ENCODE measurements at regions not wholly inside any gene's neighbourhood (a gene's known extent, or its start where the extent isn't known, plus 50 kb on each side); places are given as distances from the start of the nearest gene placed in this dataset.
"Not testable (repeated sequence)": the region's sequence is repeated elsewhere in the genome, so short reads cannot be mapped to it uniquely, and the experiment has no call there.

- DNase-seq; H3K4me1 ChIP-seq; intact Hi-C loops (cut with DNase I); H3K9ac ChIP-seq (ENCODE audit: low read depth in 2 of 2, low read length in 2 of 2); H3K4me3 ChIP-seq; H3K36me3 ChIP-seq; H3K27ac ChIP-seq; H3K27me3 ChIP-seq; H3K9me3 ChIP-seq: not testable (repeated sequence)
Measured at GRCh38 chr19:21668072-21668773, 99.2 kb downstream of the ZNF100 start.

DNA sequence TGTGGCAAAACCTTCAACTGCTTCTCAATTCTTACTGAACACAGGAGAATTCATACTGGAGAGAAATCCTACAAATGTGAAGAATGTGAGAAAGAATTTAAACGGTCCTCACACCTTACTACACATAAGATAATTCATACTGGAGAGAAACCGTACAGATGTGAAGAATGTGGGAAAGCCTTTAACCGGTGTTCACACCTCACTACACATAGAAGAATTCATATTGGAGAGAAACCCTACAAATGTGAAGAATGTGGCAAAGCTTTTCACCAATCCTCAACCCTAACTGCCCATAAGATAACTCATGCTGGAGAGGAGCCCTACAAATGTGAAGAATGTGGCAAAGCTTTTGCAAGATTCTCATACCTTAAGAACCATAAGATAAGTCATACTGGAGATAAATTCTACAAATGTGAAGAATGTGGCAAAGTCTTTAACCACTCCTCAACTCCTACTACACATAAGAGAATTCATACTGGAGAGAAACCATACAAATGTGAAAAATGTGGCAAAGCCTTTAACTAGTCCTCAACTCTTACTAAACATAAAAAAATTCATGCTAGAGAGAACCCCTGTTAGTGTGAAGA is 111.7 kb downstream of the ZNF100 start:
- Histone ChIP-seq H3K9me3 (no peaks in the 10 kb centered on the region), H3K4me1 (no peaks in the 10 kb centered on the region), H3K9ac (ENCODE audit: low read depth in 2 of 2, low read length in 2 of 2) (no peak overlapping the region), H3K27me3 (no peaks in the 10 kb centered on the region), H3K36me3 (no peaks in the 10 kb centered on the region), H3K27ac (no peak overlapping the region), H3K4me3 (no peak overlapping the region)
- DNase-seq, result no peak
- TF ChIP-seq CTCF (IDR thresholded peaks at IDR 0.05), result no peak
- intact Hi-C loops (cut with DNase I), result no loop called here

- H3K27me3 ChIP-seq; H3K4me1 ChIP-seq; intact Hi-C loops (cut with DNase I); DNase-seq; H3K36me3 ChIP-seq; H3K9ac ChIP-seq (ENCODE audit: low read depth in 2 of 2, low read length in 2 of 2); H3K27ac ChIP-seq; H3K9me3 ChIP-seq; H3K4me3 ChIP-seq: not testable (repeated sequence)
Measured at GRCh38 chr19:21651478-21651877, 115.9 kb downstream of the ZNF100 start.

DNA sequence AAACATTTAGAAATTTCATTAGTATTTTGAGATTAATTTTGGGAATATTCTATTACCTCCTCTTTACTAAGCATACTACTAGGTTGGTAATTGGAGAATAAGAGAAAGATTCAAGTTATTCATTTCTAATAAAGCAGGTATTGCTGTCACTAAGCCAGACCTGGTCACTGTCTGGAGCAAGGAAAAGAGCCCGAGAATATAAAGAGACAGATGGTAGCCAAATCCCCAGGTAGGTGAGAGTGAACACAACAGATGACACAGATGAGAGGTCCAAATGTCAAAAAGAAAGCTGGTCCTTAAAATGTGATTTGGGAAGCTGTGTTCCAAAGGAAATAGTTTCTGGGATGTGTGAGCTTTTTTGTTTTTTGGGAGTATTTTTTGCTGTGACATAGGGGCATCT is 128.6 kb downstream of the ZNF100 start:
- Histone ChIP-seq H3K4me1 (no peaks in the 10 kb centered on the region), H3K27ac (no peak overlapping the region), H3K36me3 (no peaks in the 10 kb centered on the region), H3K27me3 (no peaks in the 10 kb centered on the region), H3K9me3 (no peaks in the 10 kb centered on the region), H3K4me3 (no peak overlapping the region), H3K9ac (ENCODE audit: low read depth in 2 of 2, low read length in 2 of 2) (no peak overlapping the region)
- no peak for DNase-seq
- intact Hi-C loops (cut with DNase I), result no loop called here
- no peak for TF ChIP-seq CTCF (IDR thresholded peaks at IDR 0.05)

- intact Hi-C loops (cut with DNase I), result no loop called here
- TF ChIP-seq CTCF (IDR thresholded peaks at IDR 0.05), result no peak
- Histone ChIP-seq H3K27ac (no peak overlapping the region), H3K4me1 (no peaks in the 10 kb centered on the region), H3K4me3 (no peak overlapping the region), H3K9me3 (no peaks in the 10 kb centered on the region), H3K36me3 (no peaks in the 10 kb centered on the region), H3K9ac (ENCODE audit: low read depth in 2 of 2, low read length in 2 of 2) (no peak overlapping the region), H3K27me3 (no peaks in the 10 kb centered on the region)
- DNase-seq, result no peak
Measured at GRCh38 chr19:21626924-21627697, 121.7 kb downstream of the ZNF429 start.

GRCh38 chr19:21626091-21626490 is 120.7 kb downstream of the ZNF429 start:
- TF ChIP-seq CTCF (IDR thresholded peaks at IDR 0.05), result no peak
- DNase-seq, result no peak
- Histone ChIP-seq H3K4me3 (no peak overlapping the region), H3K9ac (ENCODE audit: low read depth in 2 of 2, low read length in 2 of 2) (no peak overlapping the region), H3K9me3 (no peaks in the 10 kb centered on the region), H3K27me3 (no peaks in the 10 kb centered on the region), H3K27ac (no peak overlapping the region), H3K36me3 (no peaks in the 10 kb centered on the region), H3K4me1 (no peaks in the 10 kb centered on the region)
- intact Hi-C loops (cut with DNase I), result no loop called here
